Bronchial epithelial cell (primary cell): ENCODE measurements at regions not wholly inside any gene's neighbourhood (a gene's known extent, or its start where the extent isn't known, plus 50 kb on each side); places are given as distances from the start of the nearest gene placed in this dataset.
"Not testable (repeated sequence)": the region's sequence is repeated elsewhere in the genome, so short reads cannot be mapped to it uniquely, and the experiment has no call there.

Source experiments
- DNase-seq: peaks from one replicate; pipeline ENCODE4 v3.0.0-alpha.2; 2010; ENCODE audit warnings: low read depth
- FAIRE-seq: peaks from 2 replicates; lab custom pipeline; 2011; peaks lifted over from hg19 to GRCh38; lab: Jason Lieb, UNC
- H3K27me3 ChIP-seq: 2 replicates; pipeline ENCODE4 v1.5.1; 2011; ENCODE audit warnings: low read length; ENCODE audit not compliant: control insufficient read depth, insufficient read depth
- H3K36me3 ChIP-seq: 2 replicates; pipeline ENCODE4 v1.5.1; 2011; ENCODE audit warnings: low read length; ENCODE audit not compliant: control insufficient read depth, insufficient read depth
- H3K4me3 ChIP-seq: 2 replicates; pipeline ENCODE4 v1.5.1; 2011; ENCODE audit warnings: mild to moderate bottlenecking, low read depth, low read length, control low read depth
- CTCF ChIP-seq: IDR thresholded peaks from 2 replicates; pipeline ENCODE4 v1.5.1; 2011; ENCODE audit warnings: mild to moderate bottlenecking, moderate library complexity, low read length, control low read depth, inconsistent platforms; ENCODE audit not compliant: insufficient read depth, severe bottlenecking

- H3K36me3 ChIP-seq = no peaks in the 10 kb centered on the region
- FAIRE-seq = no peak
- DNase-seq = peak; percentile 79
- H3K4me3 ChIP-seq = no peak overlapping the region
- TF ChIP-seq CTCF = no peak
- H3K27me3 ChIP-seq = no peaks in the 10 kb centered on the region
Observed at GRCh38 chr5:90054612-90055011, 354.9 kb downstream of the CETN3 start.

DNA sequence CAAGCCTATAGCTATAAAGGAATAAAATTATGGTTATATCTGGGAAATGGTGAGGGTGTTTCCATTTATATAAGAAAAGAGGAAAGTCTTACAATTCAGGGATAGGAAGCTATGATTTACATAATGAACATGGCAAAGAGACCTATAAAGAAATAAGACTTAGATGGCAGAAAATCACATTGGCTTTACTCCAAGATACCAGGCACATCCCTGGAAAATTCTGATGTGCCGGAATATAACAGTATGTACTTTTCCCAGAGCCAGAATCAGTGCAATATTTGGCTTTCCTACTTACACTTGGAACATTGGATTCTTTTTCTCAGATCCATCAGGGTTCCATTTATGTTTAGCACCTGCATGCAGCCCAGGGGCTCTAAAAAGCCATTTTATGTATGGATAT, 357.8 kb downstream of the CETN3 start:
- TF ChIP-seq CTCF = no peak
- no peak for FAIRE-seq
- Histone ChIP-seq H3K27me3 (no peaks in the 10 kb centered on the region), H3K36me3 (no peaks in the 10 kb centered on the region), H3K4me3 (no peak overlapping the region)
- no peak for DNase-seq

DNA sequence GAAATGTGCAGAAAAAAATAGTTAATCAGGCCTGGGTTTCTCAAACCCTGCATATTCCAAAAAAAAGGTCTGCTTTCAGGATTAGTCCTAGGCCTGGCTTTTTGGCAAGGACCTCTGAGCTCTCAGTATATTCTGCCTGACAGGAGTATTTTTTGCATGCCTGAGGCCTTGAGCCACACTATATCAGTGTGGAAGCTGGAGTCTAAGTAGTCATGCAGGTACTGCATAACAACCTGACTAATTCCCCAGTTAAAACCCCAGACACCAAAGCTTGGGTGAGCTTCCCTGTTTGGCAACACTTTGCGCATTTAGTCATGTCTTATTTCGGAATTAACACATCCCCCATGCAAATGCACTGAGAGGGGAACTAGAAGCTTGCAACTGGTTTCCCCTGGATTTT, 359.5 kb downstream of the CETN3 start:
- peak; percentile 57 for DNase-seq

DNA sequence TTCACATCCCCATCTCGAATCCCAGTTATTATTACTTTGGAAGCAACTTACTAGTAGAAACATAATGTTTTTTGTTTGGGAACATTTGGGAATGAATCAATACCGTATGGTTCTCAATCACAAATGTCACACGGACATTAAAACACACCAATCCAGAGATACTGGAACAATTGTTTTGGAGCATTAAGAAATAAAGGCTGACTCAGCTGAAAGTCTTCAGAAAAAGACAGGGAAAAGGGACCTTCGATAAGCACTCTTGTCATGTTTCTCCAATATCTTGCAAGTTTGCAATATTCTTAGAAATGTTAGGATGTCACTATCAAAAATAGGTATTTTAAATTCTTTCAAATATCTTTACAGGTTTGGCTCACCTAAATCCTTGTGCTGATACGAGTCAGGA, 362.4 kb downstream of the CETN3 start:
- Histone ChIP-seq H3K27me3 (no peaks in the 10 kb centered on the region), H3K36me3 (no peaks in the 10 kb centered on the region), H3K4me3 (no peak overlapping the region)
- DNase-seq = no peak
- FAIRE-seq = no peak
- TF ChIP-seq CTCF = no peak

More for the DNA sequence above, 359.5 kb downstream of the CETN3 start:
- Histone ChIP-seq H3K36me3 (no peaks in the 10 kb centered on the region), H3K4me3 (no peak overlapping the region), H3K27me3 (no peaks in the 10 kb centered on the region)
- TF ChIP-seq CTCF = no peak
- FAIRE-seq = no peak

GRCh38 chr5:90040082-90040481, 369.5 kb downstream of the CETN3 start:
- H3K36me3 ChIP-seq, DNase-seq, H3K27me3 ChIP-seq, H3K4me3 ChIP-seq, FAIRE-seq: not testable (repeated sequence)

- no peaks in the 10 kb centered on the region for H3K27me3 ChIP-seq
- no peak for TF ChIP-seq CTCF
- FAIRE-seq = peak; percentile 47
- H3K4me3 ChIP-seq = no peak overlapping the region
- H3K36me3 ChIP-seq = no peaks in the 10 kb centered on the region
- peak; percentile 35 for DNase-seq
Observed at GRCh38 chr5:90037646-90038045, 371.9 kb downstream of the CETN3 start.
